GM12878 (cell line): ENCODE measurements at regions not wholly inside any gene's neighbourhood (a gene's known extent, or its start where the extent isn't known, plus 50 kb on each side); places are given as distances from the start of the nearest gene placed in this dataset.

Source experiments
- EZH2 ChIP-seq: IDR thresholded peaks from 2 replicates; pipeline ENCODE4 v1.6.1; 2012; ENCODE audit warnings: low read depth, mild to moderate bottlenecking, control low read depth, inconsistent platforms, low read length, borderline replicate concordance; ENCODE audit not compliant: control insufficient read depth
- NRF1 ChIP-seq: conservative IDR thresholded peaks from 2 replicates; pipeline ENCODE4 v1.6.1; 2011; ENCODE audit warnings: mild to moderate bottlenecking, low read depth, low read length, improper control_type of control experiment
- POLR2AphosphoS5 ChIP-seq: IDR thresholded peaks from 2 replicates; pipeline ENCODE4 v1.6.1; 2011; ENCODE audit warnings: mild to moderate bottlenecking, low read length, inconsistent platforms
- STAT3 ChIP-seq: IDR thresholded peaks from 2 replicates; pipeline ENCODE4 v1.6.1; 2011; ENCODE audit warnings: low read depth, low read length, improper control_type of control experiment

GRCh38 chr3:31265646-31266428 lies 266.9 kb upstream of the STT3B start:
- TF ChIP-seq STAT3 = no peak
- TF ChIP-seq NRF1 = no peak
- TF ChIP-seq EZH2 = no peak
- TF ChIP-seq POLR2AphosphoS5 = no peak
